ENCODE measurements at regions not wholly inside any gene's neighbourhood (a gene's known extent, or its start where the extent isn't known, plus 50 kb on each side); places are given as distances from the start of the nearest gene placed in this dataset.

- TF ChIP-seq CTCF (conservative IDR thresholded peaks at IDR 0.05 in 1 of 2, IDR thresholded peaks at IDR 0.05 in 1 of 2; ENCODE audit: low read depth in 1 of 2, low read length in 2 of 2) (no peak), EZH2 (IDR thresholded peaks at IDR 0.05; ENCODE audit: low read length, missing control alignments) (no peak)
Observed at GRCh38 chr10:3233486-3233990, 61.0 kb upstream of the PITRM1 start.
